HepG2 (cell line): ENCODE measurements at regions not wholly inside any gene's neighbourhood (a gene's known extent, or its start where the extent isn't known, plus 50 kb on each side); places are given as distances from the start of the nearest gene placed in this dataset.

Experiments used
- ATAC-seq: fragments of 200-7000 bp; cut with Tn5 transposase; 3 replicates; pipeline ENCODE4 v1.9.1; 2020; ENCODE audit warnings: mild to moderate bottlenecking, moderate library complexity
- BruUV-seq: library from RNA; stranded (reverse); fragments of 400-500 nt; replicated peaks from 2 replicates; lab custom pipeline; 2021; lab: Mats Ljungman, UMichigan
- CTCF ChIA-PET: fragments of 300-600 bp; formaldehyde crosslinking; extraction: SDS; loops from one replicate; lab custom pipeline; 2021; ENCODE audit warnings: low total read pairs, inconsistent platforms, low intra/inter-chr PET ratio; lab: Yijun Ruan, JAX
- POLR2A ChIA-PET: fragments of 350-600 bp; sonication (Branson Sonifier 250); formaldehyde crosslinking; loops from one replicate; lab custom pipeline; 2020; ENCODE audit warnings: antibody characterized with exemption, inconsistent platforms; lab: Yijun Ruan, JAX
- DNase-seq: peaks from one replicate; pipeline ENCODE4 v3.0.0-alpha.2; 2015; ENCODE audit warnings: low spot score
- FAIRE-seq: peaks from 3 replicates; lab custom pipeline; 2011; peaks lifted over from hg19 to GRCh38; lab: Jason Lieb, UNC
- H2AFZ ChIP-seq: one replicate; pipeline ENCODE4 v1.6.1; 2011; ENCODE audit warnings: low read length, inconsistent platforms
- H3K27ac ChIP-seq: fragments of 300-600 bp; 3 replicates; pipeline ENCODE4 v1.8.0; 2011; ENCODE audit warnings: mixed run types, mild to moderate bottlenecking, mixed read lengths, low read length, inconsistent platforms; ENCODE audit not compliant: insufficient read depth; ENCODE audit errors: extremely low read length
- H3K27me3 ChIP-seq, 2 experiments: fragments of 200-600 bp in 1 of 2; 2 replicates in 1 of 2; 3 replicates in 1 of 2; pipeline versions ENCODE4 v1.6.0 to v1.8.0; 2011; ENCODE audit warnings: low read length in 2 of 2, mild to moderate bottlenecking in 2 of 2, moderate library complexity in 2 of 2, inconsistent platforms in 1 of 2; ENCODE audit not compliant: insufficient read depth in 2 of 2, control insufficient read depth in 1 of 2
- H3K36me3 ChIP-seq, 2 experiments: fragments of 200-600 bp in 1 of 2; replicated peaks in 1 of 2; 2 replicates in 1 of 2; 3 replicates in 1 of 2; pipeline versions ENCODE4 v1.5.1 to v1.8.0; 2011; ENCODE audit warnings: low read length in 2 of 2, inconsistent platforms in 1 of 2; ENCODE audit not compliant: insufficient read depth in 2 of 2, control insufficient read depth in 1 of 2
- H3K4me1 ChIP-seq: 2 replicates; pipeline ENCODE4 v1.5.1; 2012; ENCODE audit warnings: low read length, inconsistent platforms; ENCODE audit not compliant: insufficient read depth
- H3K4me2 ChIP-seq: 2 replicates; pipeline ENCODE4 v1.6.0; 2011; ENCODE audit warnings: low read depth, low read length, inconsistent platforms
- H3K4me3 ChIP-seq, 3 experiments: fragments of 200-600 bp in 1 of 3; sonication (generic), shearing (Covaris generic) in 1 of 3; replicated peaks in 1 of 3; 2 replicates each; pipeline ENCODE4 v1.5.1; 2011 to 2016; ENCODE audit warnings: low read length in 3 of 3, inconsistent platforms in 2 of 3, low read depth in 2 of 3, mild to moderate bottlenecking in 2 of 3, control low read depth in 1 of 3, mixed read lengths in 1 of 3; ENCODE audit not compliant: insufficient read depth in 1 of 3
- H3K79me2 ChIP-seq: one replicate; pipeline ENCODE4 v1.6.1; 2011; ENCODE audit warnings: low read length, inconsistent platforms; ENCODE audit not compliant: insufficient read depth
- H3K9ac ChIP-seq: 2 replicates; pipeline ENCODE4 v1.6.0; 2011; ENCODE audit warnings: mild to moderate bottlenecking, low read depth, low read length, inconsistent platforms; ENCODE audit not compliant: insufficient read depth
- H3K9me3 ChIP-seq: 2 replicates; pipeline ENCODE4 v1.5.1; 2012; ENCODE audit warnings: mild to moderate bottlenecking, low read length
- H4K20me1 ChIP-seq: 2 replicates; pipeline ENCODE4 v1.6.0; 2011; ENCODE audit warnings: inconsistent platforms, mild to moderate bottlenecking, low read length, moderate library complexity; ENCODE audit not compliant: insufficient read depth
- CBX5 ChIP-seq: sonication (generic); formaldehyde crosslinking; IDR thresholded peaks from 2 replicates; pipeline ENCODE4 v1.4.0; 2020; ENCODE audit warnings: missing genetic modification reagents, borderline replicate concordance
- DZIP1 ChIP-seq: sonication (generic); formaldehyde crosslinking; IDR thresholded peaks from 2 replicates; pipeline ENCODE4 v1.5.0; 2020; ENCODE audit warnings: mild to moderate bottlenecking, missing genetic modification reagents
- JUNB ChIP-seq: sonication (generic); formaldehyde crosslinking; IDR thresholded peaks from 2 replicates; pipeline ENCODE4 v1.8.0; 2022; ENCODE audit warnings: missing genetic modification reagents, mild to moderate bottlenecking, borderline replicate concordance
- PCBP2 ChIP-seq: fragments of 200-400 bp; formaldehyde crosslinking; optimal IDR thresholded peaks from 2 replicates; pipeline ENCODE3; 2018; ENCODE audit warnings: low read length, low read depth; ENCODE audit not compliant: poor library complexity, severe bottlenecking
- TBL1XR1 ChIP-seq: fragments of 150-350 bp; IDR thresholded peaks from 2 replicates; pipeline ENCODE4 v1.6.1; 2014; ENCODE audit warnings: borderline replicate concordance, low read length; ENCODE audit not compliant: partially characterized antibody
- ZNF354B ChIP-seq: sonication (generic); formaldehyde crosslinking; IDR thresholded peaks from 2 replicates; pipeline ENCODE4 v1.8.0; 2022; ENCODE audit warnings: mild to moderate bottlenecking, missing genetic modification reagents
- ZNF530 ChIP-seq: sonication (generic); formaldehyde crosslinking; IDR thresholded peaks from 2 replicates; pipeline ENCODE4 v1.5.0; 2020; ENCODE audit warnings: low read depth, mild to moderate bottlenecking, missing genetic modification reagents
- ZNF761 ChIP-seq: sonication (generic); formaldehyde crosslinking; conservative IDR thresholded peaks from 2 replicates; pipeline ENCODE4 v1.4.0; 2020; ENCODE audit warnings: mild to moderate bottlenecking, missing genetic modification reagents
- ZNF773 ChIP-seq: sonication (generic); formaldehyde crosslinking; IDR thresholded peaks from 2 replicates; pipeline ENCODE4 v1.4.0; 2020; ENCODE audit warnings: missing genetic modification reagents, borderline replicate concordance
- WGBS: methylation state at CpG from one replicate; pipeline ENCODE4 v1.1.6; 2017; ENCODE audit warnings: low lambda C conversion rate; 5-methylcytosine and 5-hydroxymethylcytosine counted together
- in situ Hi-C: cut with HindIII; loops from 2 replicates; pipeline ENCODE4 v1.10.0; 2017; ENCODE audit warnings: low pct_unique_long_range_greater_than_20kb; ENCODE audit not compliant: extremely low pct_ligation_motif_present
- intact Hi-C: fragments of 100-400 bp; cut with micrococcal nuclease; formaldehyde crosslinking; loops from one replicate; pipeline ENCODE4 v1.10.0; 2022; ENCODE audit not compliant: unreplicated experiment

GRCh38 chr14:61147381-61147821 is 133.7 kb downstream of the TMEM30B start (continued):
- no peak for TF ChIP-seq JUNB (CRISPR knock-in tag)
- TF ChIP-seq ZNF773 (CRISPR knock-in tag) = no peak
- TF ChIP-seq TBL1XR1 = no peak
- TF ChIP-seq, all 625 proteins: peak for 0

GRCh38 chr14:61146899-61147298 is 134.2 kb downstream of the TMEM30B start:
- H3K27ac ChIP-seq = no peak overlapping the region

More at GRCh38 chr14:61146899-61147298, 134.2 kb downstream of the TMEM30B start:
- TF ChIP-seq PCBP2 = no peak
- no peak for TF ChIP-seq CBX5 (CRISPR knock-in tag)
- TF ChIP-seq DZIP1 (CRISPR knock-in tag) = no peak
- TF ChIP-seq ZNF761 = no peak
- no peak for TF ChIP-seq ZNF530 (CRISPR knock-in tag)
- TF ChIP-seq ZNF354B = no peak
- TF ChIP-seq, all 625 proteins: peak for 0
- FAIRE-seq (no peak), DNase-seq (no peak), ATAC-seq (no peak)
- CTCF ChIA-PET = no interaction called here
- POLR2A ChIA-PET = interaction anchor here (1.1 kb wide), 1 partner anchor 166 kb away, joined by 3 read pairs; the partner anchor contains the start of genes SLC38A6 and TRMT5
- Histone ChIP-seq H3K9me3 (peaks cover 31% of the 10 kb centered on the region), H3K9ac (no peak overlapping the region), H4K20me1 (no peaks in the 10 kb centered on the region), H2AFZ (no peak overlapping the region), H3K36me3 (no peaks in the 10 kb centered on the region), H3K4me3 (no peak overlapping the region), H3K27me3 (peaks cover 0 to 6% of the 10 kb centered on the region in 2 experiments; a peak in 1 of 5 replicates), H3K4me1 (peaks cover 21% of the 10 kb centered on the region), H3K79me2 (no peaks in the 10 kb centered on the region), H3K4me2 (no peak overlapping the region)
- intact Hi-C loops (no loop called here), in situ Hi-C loops (no loop called here)
- 59% methylated on average over 1 of the region's 1 CpG for WGBS
- BruUV-seq = no TSS peak
